Fibroblast of lung (primary cell): ENCODE measurements at regions not wholly inside any gene's neighbourhood (a gene's known extent, or its start where the extent isn't known, plus 50 kb on each side); places are given as distances from the start of the nearest gene placed in this dataset.

Source experiments
- DNase-seq, 2 donors: peaks; one replicate each; pipeline versions ENCODE4 v3.0.0 to v3.0.0-alpha.2; 2010; ENCODE audit warnings: low read depth in 2 of 2
- H2AFZ ChIP-seq: 2 replicates; pipeline ENCODE4 v1.5.1; 2012; ENCODE audit warnings: low read length, control low read depth, inconsistent platforms
- H3K27ac ChIP-seq: 2 replicates; pipeline ENCODE4 v1.5.1; 2011; ENCODE audit warnings: low read length, control low read depth; ENCODE audit not compliant: insufficient read depth
- H3K27me3 ChIP-seq: 2 replicates; pipeline ENCODE4 v1.5.1; 2011; ENCODE audit warnings: mild to moderate bottlenecking, low read length; ENCODE audit not compliant: control insufficient read depth, insufficient read depth
- H3K36me3 ChIP-seq: 2 replicates; pipeline ENCODE4 v1.5.1; 2011; ENCODE audit warnings: low read length; ENCODE audit not compliant: control insufficient read depth, insufficient read depth
- H3K4me1 ChIP-seq: 2 replicates; pipeline ENCODE4 v1.5.1; 2011; ENCODE audit warnings: low read length; ENCODE audit not compliant: control insufficient read depth, insufficient read depth; ENCODE audit errors: extremely low read depth
- H3K4me2 ChIP-seq: 2 replicates; pipeline ENCODE4 v1.5.1; 2011; ENCODE audit warnings: low read length, control low read depth; ENCODE audit not compliant: insufficient read depth; ENCODE audit errors: extremely low read depth
- H3K4me3 ChIP-seq, 4 experiments: fragments of 200-600 bp in 1 of 4; sonication (generic) in 1 of 4; replicated peaks in 1 of 4; 2 replicates each; pipeline ENCODE4 v1.5.1; 2011 to 2016; ENCODE audit warnings: low read length in 4 of 4, low read depth in 3 of 4, mild to moderate bottlenecking in 3 of 4, control low read depth in 2 of 4, inconsistent platforms in 1 of 4, mixed read lengths in 1 of 4; ENCODE audit not compliant: insufficient read depth in 1 of 4; ENCODE audit errors: control extremely low read depth in 1 of 4
- H3K79me2 ChIP-seq: 2 replicates; pipeline ENCODE4 v1.5.1; 2012; ENCODE audit warnings: mild to moderate bottlenecking, low read length, inconsistent platforms; ENCODE audit not compliant: control insufficient read depth, insufficient read depth
- H3K9ac ChIP-seq: 2 replicates; pipeline ENCODE4 v1.5.1; 2011; ENCODE audit warnings: mild to moderate bottlenecking, low read length, control low read depth; ENCODE audit not compliant: insufficient read depth
- H3K9me3 ChIP-seq: 2 replicates; pipeline ENCODE4 v1.5.1; 2012; ENCODE audit warnings: low read depth, low read length; ENCODE audit not compliant: control insufficient read depth, insufficient read depth
- H4K20me1 ChIP-seq: 2 replicates; pipeline ENCODE4 v1.5.1; 2011; ENCODE audit warnings: low read length; ENCODE audit not compliant: control insufficient read depth, insufficient read depth; ENCODE audit errors: extremely low read depth
- CTCF ChIP-seq, 2 donors: IDR thresholded peaks in 1 of 2; conservative IDR thresholded peaks in 1 of 2; 1 replicate in 1 of 2; 2 replicates in 1 of 2; pipeline ENCODE4 v1.5.1; 2011 to 2012; ENCODE audit warnings: low read length in 2 of 2, control low read depth in 1 of 2, inconsistent platforms in 1 of 2, low read depth in 1 of 2, mild to moderate bottlenecking in 1 of 2
- EZH2 ChIP-seq: IDR thresholded peaks from 2 replicates; pipeline ENCODE4 v1.5.1; 2012; ENCODE audit warnings: low read length, control low read depth, mild to moderate bottlenecking; ENCODE audit errors: missing control alignments

GRCh38 chr13:112207129-112207528 lies 140.2 kb downstream of the SOX1 start:
- Histone ChIP-seq H3K4me1 (no peaks in the 10 kb centered on the region), H4K20me1 (no peaks in the 10 kb centered on the region), H3K27ac (no peak overlapping the region), H3K4me2 (no peak overlapping the region), H3K79me2 (no peaks in the 10 kb centered on the region), H2AFZ (no peak overlapping the region), H3K4me3 (no peak overlapping the region), H3K9me3 (no peaks in the 10 kb centered on the region), H3K27me3 (no peaks in the 10 kb centered on the region), H3K9ac (no peak overlapping the region), H3K36me3 (no peaks in the 10 kb centered on the region)
- DNase-seq, result no peak
- TF ChIP-seq EZH2 (no peak), CTCF (conservative IDR thresholded peaks at IDR 0.05 in 1 of 2, IDR thresholded peaks at IDR 0.05 in 1 of 2; ENCODE audit: low read depth in 1 of 2, low read length in 2 of 2) (no peak)

GRCh38 chr13:112208656-112209055 lies 141.7 kb downstream of the SOX1 start:
- no peak overlapping the region for H2AFZ ChIP-seq
- H3K36me3 ChIP-seq, result no peaks in the 10 kb centered on the region
- H3K4me2 ChIP-seq, result no peak overlapping the region
- TF ChIP-seq EZH2 (no peak), CTCF (conservative IDR thresholded peaks at IDR 0.05 in 1 of 2, IDR thresholded peaks at IDR 0.05 in 1 of 2; ENCODE audit: low read depth in 1 of 2, low read length in 2 of 2) (no peak)
- no peaks in the 10 kb centered on the region for H3K4me1 ChIP-seq
- DNase-seq, result no peak
- H3K4me3 ChIP-seq, result no peak overlapping the region
- H3K27me3 ChIP-seq, result no peaks in the 10 kb centered on the region
- H3K79me2 ChIP-seq, result no peaks in the 10 kb centered on the region
- H3K9me3 ChIP-seq, result no peaks in the 10 kb centered on the region
- no peak overlapping the region for H3K27ac ChIP-seq
- no peaks in the 10 kb centered on the region for H4K20me1 ChIP-seq
- H3K9ac ChIP-seq, result no peak overlapping the region

- Histone ChIP-seq H3K27ac (no peak overlapping the region), H3K4me1 (no peaks in the 10 kb centered on the region), H3K27me3 (no peaks in the 10 kb centered on the region), H3K36me3 (no peaks in the 10 kb centered on the region), H3K9ac (no peak overlapping the region), H2AFZ (no peak overlapping the region), H3K4me2 (no peak overlapping the region), H3K9me3 (no peaks in the 10 kb centered on the region), H3K4me3 (no peak overlapping the region), H3K79me2 (no peaks in the 10 kb centered on the region), H4K20me1 (no peaks in the 10 kb centered on the region)
- no peak for TF ChIP-seq CTCF (conservative IDR thresholded peaks at IDR 0.05 in 1 of 2, IDR thresholded peaks at IDR 0.05 in 1 of 2; ENCODE audit: low read depth in 1 of 2, low read length in 2 of 2)
- TF ChIP-seq EZH2, result no peak
- no peak for DNase-seq
These were observed 142.3 kb downstream of the SOX1 start for GRCh38 chr13:112209266-112209665.
